ENCODE measurements at regions not wholly inside any gene's neighbourhood (a gene's known extent, or its start where the extent isn't known, plus 50 kb on each side); places are given as distances from the start of the nearest gene placed in this dataset.

DNA sequence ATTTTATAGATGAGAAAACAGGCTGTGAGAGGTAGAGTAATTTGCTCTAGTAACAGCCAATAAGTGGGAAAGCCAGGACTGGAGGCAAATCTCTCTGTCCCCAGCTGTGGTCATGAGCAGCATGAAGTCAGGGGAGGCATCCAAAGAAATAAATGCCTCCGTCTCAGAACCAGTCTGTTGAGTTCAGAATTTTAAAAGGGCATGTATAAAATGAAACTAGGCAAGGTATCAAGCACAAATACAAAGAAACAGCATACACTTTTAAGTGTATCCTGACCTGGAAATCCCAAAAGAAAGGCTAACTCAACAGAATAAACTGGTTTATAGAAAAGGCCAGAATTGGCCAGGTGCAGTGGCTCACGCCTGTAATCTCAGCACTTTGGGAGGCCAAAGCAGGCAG, 120.0 kb upstream of the B3GALT2 start:
- no peak overlapping the region for H3K4me3 ChIP-seq (replicated peaks; ENCODE audit: insufficient read depth, low read length)
- no peak for TF ChIP-seq POLR2AphosphoS5 (IDR thresholded peaks at IDR 0.05; ENCODE audit: low read depth)
- TF ChIP-seq REST (IDR thresholded peaks at IDR 0.05; ENCODE audit: insufficient replicate concordance, low read depth) = no peak
- no peak for TF ChIP-seq SPI1 (IDR thresholded peaks at IDR 0.05; ENCODE audit: borderline replicate concordance, low read depth)
- H3K27ac ChIP-seq (replicated peaks) = no peak overlapping the region
- no peaks in the 10 kb centered on the region for H3K27me3 ChIP-seq (ENCODE audit: insufficient read depth, poor library complexity, severe bottlenecking)
- DNase-seq (ENCODE audit: low read depth in 1 of 2, low spot score in 1 of 2) = no peak

Measured in HL-60 (cell line).